NB4 (cell line): ENCODE measurements at regions not wholly inside any gene's neighbourhood (a gene's known extent, or its start where the extent isn't known, plus 50 kb on each side); places are given as distances from the start of the nearest gene placed in this dataset.

ENCODE experiments used
- CTCF ChIP-seq: IDR thresholded peaks from one replicate; pipeline ENCODE4 v1.5.1; 2012; ENCODE audit warnings: low read depth, low read length
- POLR2A ChIP-seq: IDR thresholded peaks from 2 replicates; pipeline ENCODE4 v1.6.1; 2011; ENCODE audit warnings: mild to moderate bottlenecking; ENCODE audit not compliant: insufficient read length; ENCODE audit errors: extremely low read depth

GRCh38 chr12:105721051-105721825 lies 390.7 kb downstream of the C12orf75 start:
- TF ChIP-seq POLR2A (no peak), CTCF (no peak)
